Left colon (tissue), 2 donors: ENCODE measurements at regions not wholly inside any gene's neighbourhood (a gene's known extent, or its start where the extent isn't known, plus 50 kb on each side); places are given as distances from the start of the nearest gene placed in this dataset.

ENCODE experiments used
- ATAC-seq: fragments of 200-7000 bp; cut with Tn5 transposase; one replicate; pipeline ENCODE4 v1.9.1; 2020; ENCODE audit warnings: mild to moderate bottlenecking, moderate library complexity
- DNase-seq, 2 donors: peaks; one replicate each; pipeline ENCODE4 v3.0.0-alpha.2; 2020
- intact Hi-C, 2 donors: fragments of 100-400 bp; cut with DNase I in 1 of 2; cut with micrococcal nuclease in 1 of 2; formaldehyde crosslinking; loops; one replicate each; pipeline versions ENCODE4 v1.11.2 to v1.14.0; 2022; cut with DNase I, micrococcal nuclease
- donor health status: DM: no; HTN: no; CAD: no.
- donor health status: DM: yes; HTN: yes; CAD: no.

GRCh38 chr4:24322511-24322910 is 261.8 kb downstream of the DHX15 start:
- ATAC-seq = no peak
- intact Hi-C loops = no loop called here
- no peak for DNase-seq

GRCh38 chr4:24321616-24322015 is 262.7 kb downstream of the DHX15 start:
- DNase-seq (no peak), ATAC-seq (no peak)
- intact Hi-C loops = no loop called here

GRCh38 chr4:24321131-24321530 is 263.2 kb downstream of the DHX15 start:
- ATAC-seq (no peak), DNase-seq (no peak)
- intact Hi-C loops = no loop called here

DNA sequence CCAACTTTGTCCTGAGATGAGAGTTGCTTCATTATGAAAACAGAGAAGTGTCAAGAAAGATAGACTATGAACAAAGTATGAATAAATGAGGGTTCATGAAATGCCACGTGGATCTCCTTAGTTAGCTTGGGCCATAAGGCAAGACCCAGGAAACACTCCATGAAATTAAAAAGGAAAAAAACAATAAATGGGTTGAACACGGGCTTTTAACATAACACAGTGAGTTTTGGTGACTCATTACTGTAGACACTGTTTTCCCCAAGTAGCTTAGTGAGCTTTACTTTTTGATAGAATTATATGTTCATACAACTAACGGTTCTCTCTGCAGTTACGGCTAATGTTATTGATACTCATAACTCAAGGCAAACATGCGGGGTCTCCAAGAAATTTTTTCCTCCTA is 265.0 kb downstream of the DHX15 start:
- no peak for DNase-seq
- intact Hi-C loops = no loop called here
- ATAC-seq = no peak

GRCh38 chr4:24315056-24315455 is 269.3 kb downstream of the DHX15 start:
- intact Hi-C loops = no loop called here
- ATAC-seq (no peak), DNase-seq (no peak)

DNA sequence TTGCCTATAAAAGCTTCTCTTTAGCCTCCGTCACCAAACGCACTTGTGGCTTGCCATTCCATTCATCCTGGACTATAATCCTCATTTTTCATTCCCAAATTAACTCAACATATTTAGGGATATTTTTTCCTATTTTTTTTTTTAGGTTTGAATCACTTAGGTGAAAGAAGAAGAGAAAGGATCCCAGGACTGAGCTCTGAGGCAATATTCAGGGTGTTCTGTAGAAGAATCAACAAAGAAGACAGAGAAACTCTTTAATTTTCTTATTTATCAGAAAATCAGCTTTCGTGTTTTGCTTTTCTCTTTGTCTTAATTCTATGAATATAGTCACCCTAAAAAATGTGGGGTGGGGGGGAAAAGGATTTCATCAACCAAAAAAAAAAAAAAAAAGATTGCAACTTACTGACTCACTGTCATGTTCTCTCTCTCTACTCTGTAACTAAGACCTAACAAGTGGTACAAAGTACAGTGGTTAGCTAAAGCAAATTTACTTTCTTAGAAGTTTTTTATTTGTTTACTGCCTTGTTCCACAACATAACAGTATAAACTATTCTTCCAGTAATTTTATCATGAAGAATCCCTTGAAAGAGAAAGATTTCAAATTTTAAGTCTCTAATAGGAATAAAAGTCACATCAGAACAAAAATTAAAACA is 272.0 kb downstream of the DHX15 start:
- no peak for ATAC-seq
- no peak for DNase-seq
- intact Hi-C loops = no loop called here

- intact Hi-C loops = no loop called here
- ATAC-seq (no peak), DNase-seq (no peak)
Observed at GRCh38 chr4:24303926-24304325, 280.4 kb downstream of the DHX15 start.

DNA sequence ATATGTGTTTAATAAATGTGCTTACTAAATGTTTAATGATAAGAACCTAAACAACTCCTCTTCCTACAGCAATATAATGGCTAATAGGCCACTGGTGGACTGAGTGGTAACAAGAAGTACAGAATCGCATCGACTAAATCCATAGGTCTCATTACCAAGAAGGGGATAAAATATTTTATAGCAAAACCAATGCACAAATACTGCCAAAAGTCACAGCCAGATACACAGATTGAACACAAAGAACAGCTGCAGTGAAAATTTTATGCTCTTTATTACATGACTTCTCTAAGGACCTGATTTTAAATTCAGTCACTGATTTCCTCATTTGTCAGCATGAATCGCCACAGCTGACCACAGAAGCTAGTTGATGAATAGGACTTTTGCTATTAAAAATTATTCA is 285.4 kb downstream of the DHX15 start:
- ATAC-seq (no peak), DNase-seq (no peak)
- intact Hi-C loops = no loop called here

DNA sequence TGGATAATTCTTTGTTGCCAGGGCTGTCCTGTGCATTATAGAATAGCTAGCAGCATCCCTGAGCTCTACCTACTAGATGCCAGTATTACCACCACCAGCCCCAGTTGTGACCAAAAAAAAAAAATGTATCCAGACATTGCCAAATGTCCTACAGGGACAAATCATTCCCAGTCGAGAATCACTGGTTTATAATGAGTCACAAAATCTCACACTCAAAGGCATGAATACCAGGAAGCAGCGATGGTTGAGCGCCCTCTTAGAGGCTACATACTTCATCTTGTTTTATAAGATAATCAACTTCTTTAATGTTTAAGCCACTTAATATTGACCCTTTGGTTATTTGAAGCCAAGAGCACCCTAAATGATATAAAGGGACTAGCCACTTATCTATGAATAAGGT is 297.3 kb downstream of the DHX15 start:
- DNase-seq (no peak), ATAC-seq (no peak)
- intact Hi-C loops = no loop called here

- intact Hi-C loops = no loop called here
- no peak for DNase-seq
- no peak for ATAC-seq
Observed at GRCh38 chr4:24285759-24286158, 298.6 kb downstream of the DHX15 start.

DNA sequence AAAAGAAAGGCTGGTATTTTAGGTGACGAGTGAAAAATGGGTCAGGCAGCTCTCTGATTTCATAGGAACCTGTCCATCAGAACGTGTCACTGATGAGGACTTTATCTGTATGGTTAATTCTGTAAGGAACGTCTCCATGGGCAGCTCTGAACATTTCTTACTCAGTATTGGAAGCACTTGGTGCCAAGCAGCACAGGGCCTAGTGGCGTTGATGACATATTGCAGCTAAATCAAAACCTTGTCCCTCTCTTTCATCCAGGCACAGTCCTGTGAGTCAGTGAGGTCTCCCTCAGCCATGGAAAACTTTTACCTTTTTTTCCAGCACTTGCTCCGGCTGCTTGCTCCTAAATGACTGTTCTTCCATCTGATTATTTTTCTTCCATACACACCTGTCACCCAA is 301.9 kb downstream of the DHX15 start:
- intact Hi-C loops = no loop called here
- DNase-seq = no peak
- ATAC-seq = no peak

DNA sequence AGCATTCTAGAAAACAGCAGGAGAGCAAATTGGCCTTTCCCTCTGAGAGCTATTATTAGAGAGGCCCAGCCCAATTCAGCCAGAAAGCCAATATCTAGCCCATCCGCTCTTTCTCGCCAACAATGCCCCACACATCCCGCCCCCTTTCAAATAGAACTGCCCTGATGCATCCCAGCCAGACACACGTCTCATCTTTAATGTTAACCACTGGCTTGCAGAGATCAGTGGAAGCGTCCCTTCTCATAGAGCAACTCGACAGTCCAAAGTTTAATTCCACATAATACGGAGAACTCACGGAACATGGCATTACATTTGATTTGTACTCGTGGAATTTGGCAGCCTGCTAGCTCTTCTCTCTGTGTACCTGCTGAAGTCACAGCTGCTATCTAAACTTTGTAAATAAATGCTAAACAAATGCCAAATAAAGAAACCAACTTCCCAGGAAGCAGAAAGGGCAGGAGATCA is 304.4 kb downstream of the DHX15 start:
- ATAC-seq (no peak), DNase-seq (no peak)
- intact Hi-C loops = no loop called here

DNA sequence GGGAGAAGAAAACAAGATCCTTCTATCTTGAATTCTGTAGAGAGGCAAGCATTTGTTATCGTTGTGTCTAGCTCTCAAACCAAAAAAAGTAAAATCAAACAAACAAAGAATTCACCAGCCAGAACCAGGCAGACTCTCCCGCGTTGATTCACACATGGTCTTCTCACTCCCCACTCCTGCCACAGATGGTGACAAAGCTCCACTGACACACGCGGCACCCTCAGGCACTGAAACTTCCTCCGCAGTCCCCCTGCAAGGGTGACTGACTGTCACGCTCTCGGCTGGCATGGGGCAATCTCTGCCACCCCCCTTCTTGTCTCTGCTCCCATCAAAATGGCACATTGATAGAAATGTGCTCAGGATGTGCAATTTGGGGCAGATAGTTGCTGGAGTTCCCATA is 304.9 kb downstream of the DHX15 start:
- no peak for ATAC-seq
- intact Hi-C loops = no loop called here
- DNase-seq = no peak

GRCh38 chr4:24278693-24279092 is 305.7 kb downstream of the DHX15 start:
- ATAC-seq (no peak), DNase-seq (no peak)
- intact Hi-C loops = no loop called here

- intact Hi-C loops = no loop called here
- ATAC-seq = no peak
Observed at GRCh38 chr4:24274381-24274941, 309.9 kb downstream of the DHX15 start.

GRCh38 chr4:24273136-24273535 is 311.2 kb downstream of the DHX15 start:
- no peak for DNase-seq
- ATAC-seq = no peak
- intact Hi-C loops = no loop called here

More at GRCh38 chr4:24274381-24274941, 309.9 kb downstream of the DHX15 start:
- DNase-seq = no peak

DNA sequence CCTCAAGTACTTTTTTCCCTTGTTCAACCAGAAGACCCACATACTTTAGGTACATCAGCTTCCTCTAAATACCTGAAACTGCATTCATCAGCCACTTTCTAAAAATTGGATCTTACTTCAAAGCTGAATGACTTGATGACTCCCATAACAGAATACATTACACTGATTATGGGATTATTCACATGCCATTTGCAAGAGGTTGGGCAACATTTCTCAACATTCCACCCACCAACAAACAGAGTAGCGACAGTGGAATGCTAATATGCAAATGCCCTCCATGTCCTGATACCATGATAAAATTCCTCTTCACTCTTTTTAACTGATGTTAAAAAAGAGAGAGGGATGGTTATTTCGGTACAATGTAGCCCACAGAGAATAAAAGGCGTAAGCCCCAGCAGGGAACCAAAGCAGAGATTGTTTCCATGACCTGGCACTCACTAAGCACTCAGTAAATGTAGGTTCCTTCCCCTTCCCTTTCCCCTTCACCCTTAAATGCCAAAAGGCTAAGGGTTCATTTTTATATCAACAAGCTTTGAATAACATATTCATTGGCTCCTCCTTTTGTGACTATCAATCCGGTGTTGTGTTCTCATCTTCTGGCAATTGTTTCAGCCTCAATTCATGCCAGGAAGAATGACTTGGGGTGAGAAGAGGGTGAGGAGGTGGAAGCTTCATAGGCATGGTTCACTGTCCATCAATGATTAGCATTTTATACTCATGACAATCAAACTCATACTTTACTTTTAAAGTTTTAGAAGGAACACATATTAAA is 317.2 kb downstream of the DHX15 start:
- ATAC-seq = no peak
- no peak for DNase-seq
- intact Hi-C loops = no loop called here

GRCh38 chr4:24265989-24266388 is 318.4 kb downstream of the DHX15 start:
- no peak for DNase-seq
- ATAC-seq = no peak
- intact Hi-C loops = no loop called here

- ATAC-seq (no peak), DNase-seq (no peak)
- intact Hi-C loops = no loop called here
Observed at GRCh38 chr4:24262616-24263015, 321.7 kb downstream of the DHX15 start.

- DNase-seq (no peak), ATAC-seq (no peak)
- intact Hi-C loops = no loop called here
Observed at GRCh38 chr4:24262084-24262483, 322.3 kb downstream of the DHX15 start.
